NCI-H2196 treated with DMSO at 0.1 percent for 48 hours (cell line): ENCODE measurements at regions not wholly inside any gene's neighbourhood (a gene's known extent, or its start where the extent isn't known, plus 50 kb on each side); places are given as distances from the start of the nearest gene placed in this dataset.
"Not testable (repeated sequence)": the region's sequence is repeated elsewhere in the genome, so short reads cannot be mapped to it uniquely, and the experiment has no call there.

Source experiments
- DNase-seq: peaks from one replicate; lab custom pipeline; 2025; ENCODE audit not compliant: unreplicated experiment; lab: John Stamatoyannopoulos, UW

GRCh38 chr1:99062192-99062591 lies 57.5 kb upstream of the PLPPR5 start:
- no peak for DNase-seq

- DNase-seq: no peak
Observed at GRCh38 chr1:99069146-99069545, 64.5 kb upstream of the PLPPR5 start.

- not testable (repeated sequence) for DNase-seq
Observed at GRCh38 chr1:99078529-99078928, 73.9 kb upstream of the PLPPR5 start.

GRCh38 chr1:99082366-99082765 lies 77.7 kb upstream of the PLPPR5 start:
- no peak for DNase-seq

- DNase-seq: no peak
Observed at GRCh38 chr1:99083338-99083737, 78.7 kb upstream of the PLPPR5 start.

GRCh38 chr1:99084562-99084961 lies 79.9 kb upstream of the PLPPR5 start:
- no peak for DNase-seq

- DNase-seq: no peak
Observed at GRCh38 chr1:99086057-99086456, 81.4 kb upstream of the PLPPR5 start.

GRCh38 chr1:99098589-99098988 lies 93.9 kb upstream of the PLPPR5 start:
- DNase-seq: no peak

GRCh38 chr1:99106274-99106673 lies 101.6 kb upstream of the PLPPR5 start:
- DNase-seq: no peak

GRCh38 chr1:99107680-99108079 lies 103.0 kb upstream of the PLPPR5 start:
- no peak for DNase-seq

- no peak for DNase-seq
Observed at GRCh38 chr1:99110140-99111041, 105.7 kb upstream of the PLPPR5 start.

- no peak for DNase-seq
Observed at GRCh38 chr1:99115231-99115630, 110.6 kb upstream of the PLPPR5 start.

- DNase-seq: no peak
Observed at GRCh38 chr1:99119188-99119587, 114.5 kb upstream of the PLPPR5 start.

- DNase-seq: no peak
Observed at GRCh38 chr1:99122039-99122438, 117.4 kb upstream of the PLPPR5 start.

GRCh38 chr1:99123936-99124335 lies 119.3 kb upstream of the PLPPR5 start:
- DNase-seq: no peak

- DNase-seq: no peak
Observed at GRCh38 chr1:99131546-99131945, 126.9 kb upstream of the PLPPR5 start.

- DNase-seq: no peak
Observed at GRCh38 chr1:99133756-99134500, 129.3 kb upstream of the PLPPR5 start.

GRCh38 chr1:99137554-99138206 lies 126.6 kb upstream of the PLPPR4 start:
- DNase-seq: no peak

- no peak for DNase-seq
Observed at GRCh38 chr1:99139876-99140275, 124.4 kb upstream of the PLPPR4 start.

- DNase-seq: no peak
Observed at GRCh38 chr1:99146129-99146848, 118.0 kb upstream of the PLPPR4 start.

- no peak for DNase-seq
Observed at GRCh38 chr1:99149952-99150351, 114.3 kb upstream of the PLPPR4 start.
